OCI-LY1 (cell line): ENCODE measurements at regions not wholly inside any gene's neighbourhood (a gene's known extent, or its start where the extent isn't known, plus 50 kb on each side); places are given as distances from the start of the nearest gene placed in this dataset.

Experiments
- EZH2 ChIP-seq: fragments of 200-600 bp; sonication (generic), shearing (Covaris generic); IDR thresholded peaks from 2 replicates; pipeline ENCODE4 v1.8.0; 2017; ENCODE audit warnings: borderline replicate concordance, mixed run types, mild to moderate bottlenecking, antibody characterized with exemption, low read length, moderate library complexity, mixed read lengths
- TF ChIP-seq, protein P1 (sequence below): fragments of 200-600 bp; sonication (generic), shearing (Covaris generic); IDR thresholded peaks from 2 replicates; pipeline ENCODE4 v1.5.1; 2017; ENCODE audit warnings: mild to moderate bottlenecking, antibody characterized with exemption, low read length, moderate library complexity, mixed read lengths

DNA sequence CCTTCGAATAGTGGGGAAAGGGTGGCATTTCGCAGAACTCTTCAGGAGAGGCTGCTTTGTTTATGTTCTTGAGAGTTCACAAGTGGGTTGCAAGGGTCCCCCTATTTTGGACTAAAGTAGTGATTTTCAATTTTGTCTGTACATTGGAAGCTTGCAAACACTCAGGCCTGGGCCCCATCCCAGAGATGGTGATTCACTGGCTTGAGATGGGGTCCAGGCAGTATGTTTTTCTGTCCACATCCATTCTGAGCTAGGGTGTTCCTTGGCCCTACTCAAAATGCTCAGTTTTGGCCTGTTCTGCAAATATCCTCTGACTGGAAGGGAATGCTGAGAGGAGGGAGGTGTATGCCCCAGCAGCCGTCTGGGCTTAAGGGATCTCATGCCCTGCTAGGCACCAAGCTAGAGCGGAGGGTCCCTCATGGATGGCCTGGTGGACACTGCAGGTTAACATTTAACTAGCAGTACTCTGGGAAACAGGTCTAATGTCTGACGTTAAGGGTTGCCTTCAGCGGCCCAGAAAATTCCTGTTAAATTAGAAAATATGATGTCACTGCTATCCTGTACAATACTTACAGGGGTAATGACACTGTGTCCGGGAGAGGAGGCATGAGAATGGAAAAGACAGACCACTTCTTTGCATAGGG lies 181.4 kb downstream of the OPA1 start:
- no peak for TF ChIP-seq EZH2
- TF ChIP-seq, protein P1, sequence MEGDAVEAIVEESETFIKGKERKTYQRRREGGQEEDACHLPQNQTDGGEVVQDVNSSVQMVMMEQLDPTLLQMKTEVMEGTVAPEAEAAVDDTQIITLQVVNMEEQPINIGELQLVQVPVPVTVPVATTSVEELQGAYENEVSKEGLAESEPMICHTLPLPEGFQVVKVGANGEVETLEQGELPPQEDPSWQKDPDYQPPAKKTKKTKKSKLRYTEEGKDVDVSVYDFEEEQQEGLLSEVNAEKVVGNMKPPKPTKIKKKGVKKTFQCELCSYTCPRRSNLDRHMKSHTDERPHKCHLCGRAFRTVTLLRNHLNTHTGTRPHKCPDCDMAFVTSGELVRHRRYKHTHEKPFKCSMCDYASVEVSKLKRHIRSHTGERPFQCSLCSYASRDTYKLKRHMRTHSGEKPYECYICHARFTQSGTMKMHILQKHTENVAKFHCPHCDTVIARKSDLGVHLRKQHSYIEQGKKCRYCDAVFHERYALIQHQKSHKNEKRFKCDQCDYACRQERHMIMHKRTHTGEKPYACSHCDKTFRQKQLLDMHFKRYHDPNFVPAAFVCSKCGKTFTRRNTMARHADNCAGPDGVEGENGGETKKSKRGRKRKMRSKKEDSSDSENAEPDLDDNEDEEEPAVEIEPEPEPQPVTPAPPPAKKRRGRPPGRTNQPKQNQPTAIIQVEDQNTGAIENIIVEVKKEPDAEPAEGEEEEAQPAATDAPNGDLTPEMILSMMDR = no peak
